ENCODE measurements at regions not wholly inside any gene's neighbourhood (a gene's known extent, or its start where the extent isn't known, plus 50 kb on each side); places are given as distances from the start of the nearest gene placed in this dataset.
A peak's percentile ranks its signal among the peaks of the same experiment; 100 is the strongest.
"Not testable (repeated sequence)": the region's sequence is repeated elsewhere in the genome, so short reads cannot be mapped to it uniquely, and the experiment has no call there.

GRCh38 chr14:99995700-99996356, 69.4 kb upstream of the EVL start:
- peak; percentile 66 for DNase-seq

- DNase-seq: no peak
These were observed 68.2 kb upstream of the EVL start for GRCh38 chr14:99996951-99997571.

DNA sequence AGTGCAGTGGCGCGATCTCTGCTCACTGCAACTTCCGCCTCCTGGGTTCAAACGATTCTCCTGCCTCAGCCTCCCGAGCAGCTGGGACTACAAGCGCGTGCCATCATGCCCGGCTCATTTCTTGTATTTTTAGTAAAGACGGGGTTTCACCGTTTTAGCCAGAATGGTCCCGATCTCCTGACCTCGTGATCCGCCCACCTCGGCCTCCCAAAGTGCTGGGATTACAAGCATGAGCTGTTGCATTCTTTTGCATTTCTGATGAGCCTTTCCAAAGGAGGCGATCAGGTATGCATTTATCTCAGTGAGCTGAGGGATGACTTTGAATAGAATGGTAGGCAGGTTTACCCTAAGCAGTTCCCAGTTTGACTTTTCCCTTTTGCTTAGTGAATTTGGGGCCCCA, 64.8 kb upstream of the EVL start:
- DNase-seq: not testable (repeated sequence)

DNA sequence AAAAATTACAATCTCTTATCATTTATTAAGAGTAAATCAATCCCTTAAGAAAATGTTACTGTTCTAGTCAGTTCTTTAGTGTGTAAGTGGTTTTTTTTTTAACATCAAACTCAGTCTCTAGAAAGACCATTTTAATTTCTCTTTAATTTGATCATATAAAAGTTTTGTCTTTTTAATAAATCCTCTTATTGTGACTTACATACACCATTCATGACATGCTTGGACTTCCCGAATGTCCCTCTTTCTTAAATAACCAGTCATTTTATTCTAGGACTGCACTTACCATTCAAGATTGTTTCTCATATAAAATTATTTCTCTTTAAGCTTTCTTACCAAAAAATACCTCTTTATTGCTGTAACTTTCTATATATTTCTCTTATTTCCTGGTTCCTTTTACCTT, 60.8 kb upstream of the EVL start:
- peak; percentile 14 for DNase-seq

- no peak for DNase-seq
These were observed 58.0 kb upstream of the EVL start for GRCh38 chr14:100007254-100007653.

GRCh38 chr14:100009802-100010201, 55.4 kb upstream of the EVL start:
- not testable (repeated sequence) for DNase-seq

GRCh38 chr14:100010679-100011078, 54.5 kb upstream of the EVL start:
- DNase-seq: no peak

DNA sequence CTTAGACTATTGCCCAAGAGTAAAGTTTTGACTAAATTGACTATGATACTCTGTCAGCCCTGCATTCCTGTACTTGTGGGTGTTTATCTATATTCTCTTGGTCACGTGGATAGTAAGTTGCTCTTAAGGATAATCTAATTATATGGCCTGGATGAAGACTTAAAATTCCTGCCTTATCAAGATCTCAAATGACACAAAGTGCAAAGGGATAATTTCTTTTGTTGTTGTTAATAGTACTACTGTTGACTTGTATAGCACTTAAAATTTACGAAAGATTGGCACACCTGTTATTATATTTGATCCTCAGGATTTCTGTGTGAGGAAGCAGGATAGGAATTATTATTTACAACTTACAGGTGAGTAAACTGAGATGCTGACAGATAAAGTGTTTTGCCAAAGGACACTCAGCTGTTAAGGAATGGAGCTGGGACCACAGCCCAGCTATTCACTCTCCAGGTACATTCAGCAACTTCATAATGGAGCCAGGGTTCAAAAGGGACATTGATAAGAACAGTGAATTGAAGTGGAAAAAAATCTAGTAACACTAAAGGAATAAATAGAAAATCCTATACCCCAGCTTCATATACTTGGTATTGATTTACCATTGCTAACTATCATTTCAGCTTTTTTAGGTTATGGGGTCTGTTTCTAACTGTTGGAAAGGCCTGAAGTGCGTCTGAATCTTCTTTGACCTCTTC, 53.4 kb upstream of the EVL start:
- peak; percentile 16 for DNase-seq

DNA sequence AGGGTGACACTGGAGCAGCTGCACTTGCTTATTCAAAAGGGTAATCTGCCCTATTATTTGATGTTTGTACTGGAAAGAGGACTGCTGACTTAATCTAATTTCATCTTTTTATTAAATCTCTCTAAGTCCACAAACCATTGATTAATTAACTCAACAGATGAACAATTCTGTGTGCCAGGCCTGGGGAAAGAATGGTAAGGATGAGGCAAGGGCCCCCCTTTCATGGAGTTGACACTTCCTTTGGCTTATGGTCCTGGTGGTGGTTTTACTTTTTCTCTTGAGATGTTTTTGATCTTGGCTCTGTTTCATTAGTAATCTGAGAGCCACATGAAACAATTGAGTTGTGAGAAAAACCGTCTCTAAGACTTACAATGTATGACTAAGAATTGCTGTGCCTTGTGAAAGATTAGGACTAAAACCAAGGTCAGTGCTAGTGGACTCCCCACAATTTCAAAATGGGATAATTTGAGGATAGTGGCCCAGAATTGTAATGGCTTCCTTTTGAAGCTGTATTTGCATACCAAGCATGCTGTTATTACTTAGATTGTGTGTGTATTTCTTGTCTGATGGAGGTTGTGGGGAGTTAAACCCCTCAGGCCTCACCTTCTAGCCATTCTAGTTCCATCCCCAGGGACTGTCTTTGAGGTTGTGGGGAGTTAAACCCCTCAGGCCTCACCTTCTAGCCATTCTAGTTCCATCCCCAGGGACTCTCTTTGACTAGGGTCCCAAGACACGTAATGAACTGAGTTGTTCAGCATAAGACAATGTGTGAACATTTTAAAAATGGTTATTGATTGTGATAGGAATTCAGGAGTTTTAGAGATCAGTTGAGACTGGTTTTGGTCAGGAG, 52.5 kb upstream of the EVL start:
- DNase-seq: no peak

- DNase-seq: no peak
These were observed 50.0 kb upstream of the EVL start for GRCh38 chr14:100015251-100015655.
